ENCODE measurements at regions not wholly inside any gene's neighbourhood (a gene's known extent, or its start where the extent isn't known, plus 50 kb on each side); places are given as distances from the start of the nearest gene placed in this dataset.

DNA sequence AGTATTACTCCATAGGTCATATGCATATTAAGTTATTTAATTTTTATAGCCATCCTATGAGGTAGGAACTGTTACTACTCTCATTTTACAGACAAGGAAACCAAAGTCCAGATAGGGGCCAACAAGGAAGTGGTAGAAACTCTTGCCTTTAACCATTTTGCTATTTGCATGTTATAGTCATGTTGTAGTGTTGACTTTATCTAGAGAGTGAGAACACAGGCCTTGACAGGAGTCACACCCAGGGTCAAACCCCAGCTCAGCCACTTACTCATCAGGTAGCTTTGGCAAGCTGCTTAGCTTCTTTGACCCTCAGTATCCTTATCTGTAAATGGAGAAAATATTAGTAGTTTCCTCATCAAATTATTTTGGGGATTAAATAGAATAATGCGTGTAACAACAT is 156.2 kb downstream of the CAND1 start:
- TF ChIP-seq, protein P1, sequence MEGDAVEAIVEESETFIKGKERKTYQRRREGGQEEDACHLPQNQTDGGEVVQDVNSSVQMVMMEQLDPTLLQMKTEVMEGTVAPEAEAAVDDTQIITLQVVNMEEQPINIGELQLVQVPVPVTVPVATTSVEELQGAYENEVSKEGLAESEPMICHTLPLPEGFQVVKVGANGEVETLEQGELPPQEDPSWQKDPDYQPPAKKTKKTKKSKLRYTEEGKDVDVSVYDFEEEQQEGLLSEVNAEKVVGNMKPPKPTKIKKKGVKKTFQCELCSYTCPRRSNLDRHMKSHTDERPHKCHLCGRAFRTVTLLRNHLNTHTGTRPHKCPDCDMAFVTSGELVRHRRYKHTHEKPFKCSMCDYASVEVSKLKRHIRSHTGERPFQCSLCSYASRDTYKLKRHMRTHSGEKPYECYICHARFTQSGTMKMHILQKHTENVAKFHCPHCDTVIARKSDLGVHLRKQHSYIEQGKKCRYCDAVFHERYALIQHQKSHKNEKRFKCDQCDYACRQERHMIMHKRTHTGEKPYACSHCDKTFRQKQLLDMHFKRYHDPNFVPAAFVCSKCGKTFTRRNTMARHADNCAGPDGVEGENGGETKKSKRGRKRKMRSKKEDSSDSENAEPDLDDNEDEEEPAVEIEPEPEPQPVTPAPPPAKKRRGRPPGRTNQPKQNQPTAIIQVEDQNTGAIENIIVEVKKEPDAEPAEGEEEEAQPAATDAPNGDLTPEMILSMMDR (IDR thresholded peaks at IDR 0.05), result no peak
- TF ChIP-seq ZFX (IDR thresholded peaks at IDR 0.05; ENCODE audit: borderline replicate concordance), result no peak

Data from 22Rv1 (cell line).